H1 (cell line): ENCODE measurements at regions not wholly inside any gene's neighbourhood (a gene's known extent, or its start where the extent isn't known, plus 50 kb on each side); places are given as distances from the start of the nearest gene placed in this dataset.

Experiments used
- CTCF ChIA-PET: fragments of 300-600 bp; sonication (Branson Sonifier 250); formaldehyde crosslinking; loops from one replicate; lab custom pipeline; 2021; ENCODE audit not compliant: partially characterized antibody; lab: Charles Lee
- POLR2A ChIA-PET: fragments of 300-600 bp; sonication (Branson Sonifier 250); formaldehyde crosslinking; loops from one replicate; lab custom pipeline; 2021; ENCODE audit warnings: inconsistent platforms; ENCODE audit not compliant: partially characterized antibody; lab: Charles Lee
- DNase-seq, 2 experiments: peaks; one replicate each; pipeline versions ENCODE4 v3.0.0 to v3.0.0-alpha.2; 2010 to 2022; ENCODE audit warnings: low spot score in 2 of 2, low read depth in 1 of 2, mixed read lengths in 1 of 2
- FAIRE-seq: peaks from 2 replicates; lab custom pipeline; 2011; peaks lifted over from hg19 to GRCh38; lab: Jason Lieb, UNC
- H2AFZ ChIP-seq: 2 replicates; pipeline ENCODE4 v1.8.1; 2012; ENCODE audit warnings: low read length, inconsistent platforms
- H2AK5ac ChIP-seq: 2 replicates; pipeline ENCODE4 v1.6.1; 2013; ENCODE audit warnings: low read depth, low read length
- H2BK120ac ChIP-seq: replicated peaks from 2 replicates; pipeline ENCODE3; 2013; ENCODE audit warnings: low read depth, low read length, inconsistent platforms
- H2BK12ac ChIP-seq: 2 replicates; pipeline ENCODE4 v1.6.1; 2013; ENCODE audit warnings: low read depth, low read length
- H2BK15ac ChIP-seq: 2 replicates; pipeline ENCODE4 v1.6.1; 2013; ENCODE audit warnings: low read length
- H2BK20ac ChIP-seq: 2 replicates; pipeline ENCODE4 v1.6.1; 2013; ENCODE audit warnings: low read length
- H2BK5ac ChIP-seq: 2 replicates; pipeline ENCODE4 v1.6.1; 2013; ENCODE audit warnings: low read depth, low read length
- H3K14ac ChIP-seq: 2 replicates; pipeline ENCODE4 v1.6.1; 2013; ENCODE audit warnings: inconsistent platforms; ENCODE audit not compliant: insufficient read length
- H3K18ac ChIP-seq: 2 replicates; pipeline ENCODE4 v1.6.1; 2013; ENCODE audit warnings: low read length; ENCODE audit errors: extremely low read depth
- H3K23ac ChIP-seq: 2 replicates; pipeline ENCODE4 v1.6.1; 2013; ENCODE audit warnings: inconsistent platforms; ENCODE audit not compliant: insufficient read length
- H3K23me2 ChIP-seq: 2 replicates; pipeline ENCODE4 v1.6.1; 2013; ENCODE audit warnings: low read depth, low read length
- H3K27ac ChIP-seq: 2 replicates; pipeline ENCODE4 v1.6.1; 2011; ENCODE audit warnings: low read depth, low read length, inconsistent platforms
- H3K27me3 ChIP-seq, 4 experiments: replicated peaks in 1 of 4; 1 replicate in 1 of 4; 2 replicates in 3 of 4; pipeline versions ENCODE4 v1.6.1 to v1.8.1; 2011 to 2013; ENCODE audit warnings: low read length in 3 of 4, mild to moderate bottlenecking in 3 of 4, inconsistent platforms in 2 of 4, mixed read lengths in 2 of 4, moderate library complexity in 1 of 4; ENCODE audit not compliant: control insufficient read depth in 3 of 4, insufficient read depth in 3 of 4; ENCODE audit errors: extremely low read depth in 1 of 4
- H3K36me3 ChIP-seq, 4 experiments: 2 replicates each; pipeline versions ENCODE4 v1.6.1 to v1.8.1; 2011 to 2013; ENCODE audit warnings: mild to moderate bottlenecking in 4 of 4, low read length in 3 of 4, moderate library complexity in 2 of 4, control low read depth in 1 of 4, inconsistent platforms in 1 of 4; ENCODE audit not compliant: insufficient read depth in 4 of 4, control insufficient read depth in 2 of 4
- H3K4ac ChIP-seq: replicated peaks from 2 replicates; pipeline ENCODE3; 2013; ENCODE audit warnings: low read length, low read depth, mixed read lengths, inconsistent platforms; ENCODE audit not compliant: insufficient read length
- H3K4me1 ChIP-seq, 4 experiments: replicated peaks in 1 of 4; 1 replicate in 1 of 4; 2 replicates in 3 of 4; pipeline versions ENCODE4 v1.6.1 to v1.8.1; 2011 to 2013; ENCODE audit warnings: low read length in 3 of 4, inconsistent platforms in 2 of 4, mixed read lengths in 1 of 4; ENCODE audit not compliant: insufficient read depth in 4 of 4, control insufficient read depth in 3 of 4
- H3K4me2 ChIP-seq, 2 experiments: 2 replicates each; pipeline versions ENCODE4 v1.6.1 to v1.8.1; 2011 to 2013; ENCODE audit warnings: low read depth in 2 of 2, low read length in 2 of 2, control low read depth in 1 of 2, inconsistent platforms in 1 of 2, mild to moderate bottlenecking in 1 of 2; ENCODE audit not compliant: insufficient read depth in 1 of 2
- H3K4me3 ChIP-seq, 4 experiments: fragments of 200-600, 300-600 bp in 1 of 4; sonication (generic), shearing (Covaris generic), sonication (Bioruptor Twin) in 1 of 4; 2 replicates each; pipeline versions ENCODE4 v1.5.1 to v1.8.1; 2011 to 2016; ENCODE audit warnings: low read length in 4 of 4, low read depth in 3 of 4, control low read depth in 2 of 4, inconsistent platforms in 2 of 4, mild to moderate bottlenecking in 2 of 4, mixed read lengths in 1 of 4, moderate library complexity in 1 of 4; ENCODE audit not compliant: insufficient read depth in 2 of 4; ENCODE audit errors: extremely low read depth in 1 of 4
- H3K56ac ChIP-seq: replicated peaks from 2 replicates; pipeline ENCODE3; 2013; ENCODE audit warnings: low read depth, mild to moderate bottlenecking, mixed read lengths, low read length, inconsistent platforms; ENCODE audit not compliant: insufficient read length
- H3K79me1 ChIP-seq: 2 replicates; pipeline ENCODE4 v1.6.1; 2013; ENCODE audit warnings: low read depth, low read length, control low read depth
- H3K79me2 ChIP-seq, 2 experiments: 2 replicates each; pipeline versions ENCODE4 v1.6.1 to v1.8.1; 2012 to 2013; ENCODE audit warnings: low read length in 2 of 2, mild to moderate bottlenecking in 2 of 2, inconsistent platforms in 1 of 2; ENCODE audit not compliant: insufficient read depth in 2 of 2, control insufficient read depth in 1 of 2
- H3K9ac ChIP-seq, 4 experiments: replicated peaks in 1 of 4; 1 replicate in 1 of 4; 2 replicates in 3 of 4; pipeline versions ENCODE4 v1.6.1 to v1.8.1; 2011 to 2013; ENCODE audit warnings: low read depth in 3 of 4, low read length in 3 of 4, control low read depth in 2 of 4, mild to moderate bottlenecking in 2 of 4, moderate library complexity in 2 of 4, inconsistent platforms in 1 of 4; ENCODE audit errors: extremely low read depth in 1 of 4
- H3K9me3 ChIP-seq, 2 experiments: 2 replicates each; pipeline versions ENCODE4 v1.6.1 to v1.8.1; 2012 to 2013; ENCODE audit warnings: mild to moderate bottlenecking in 2 of 2, moderate library complexity in 2 of 2, control low read depth in 1 of 2, inconsistent platforms in 1 of 2, low read depth in 1 of 2, low read length in 1 of 2, mixed read lengths in 1 of 2; ENCODE audit not compliant: insufficient read depth in 2 of 2
- H4K20me1 ChIP-seq, 2 experiments: replicated peaks in 1 of 2; 2 replicates each; pipeline versions ENCODE3 to v1.8.1; 2011 to 2013; ENCODE audit warnings: inconsistent platforms in 2 of 2, low read length in 2 of 2, mild to moderate bottlenecking in 1 of 2; ENCODE audit not compliant: insufficient read depth in 2 of 2, control insufficient read depth in 1 of 2
- H4K5ac ChIP-seq: 2 replicates; pipeline ENCODE4 v1.6.1; 2013; ENCODE audit warnings: low read length, low read depth, mixed read lengths, inconsistent platforms; ENCODE audit not compliant: insufficient read length
- H4K8ac ChIP-seq: 2 replicates; pipeline ENCODE4 v1.8.0; 2013; ENCODE audit warnings: mild to moderate bottlenecking, moderate library complexity, low read length, inconsistent platforms; ENCODE audit not compliant: insufficient read depth; ENCODE audit errors: extremely low read depth
- H4K91ac ChIP-seq: replicated peaks from 2 replicates; pipeline ENCODE3; 2013; ENCODE audit warnings: low read length, mixed read lengths, inconsistent platforms; ENCODE audit not compliant: insufficient read length
- GABPA ChIP-seq: IDR thresholded peaks from 2 replicates; pipeline ENCODE4 v1.6.1; 2011; ENCODE audit warnings: mild to moderate bottlenecking, low read length, moderate library complexity, borderline replicate concordance; ENCODE audit not compliant: insufficient read depth
- KDM1A ChIP-seq: fragments of 200-600, 300-600 bp; sonication (generic); IDR thresholded peaks from 2 replicates; pipeline ENCODE4 v1.7.1; 2016; ENCODE audit warnings: mild to moderate bottlenecking, low read length, borderline replicate concordance
- POLR2A ChIP-seq, 2 experiments: IDR thresholded peaks; 1 replicate in 1 of 2; 2 replicates in 1 of 2; pipeline ENCODE4 v1.6.1; 2011; ENCODE audit warnings: low read depth in 2 of 2, low read length in 2 of 2, mild to moderate bottlenecking in 2 of 2; ENCODE audit errors: control extremely low read depth in 1 of 2
- WGBS, 2 experiments: shearing (Covaris generic) in 1 of 2; methylation state at CpG; one replicate each; pipeline versions ENCODE4 v1.1.6 to v1.1.7; 2013 to 2015; ENCODE audit warnings: low lambda C conversion rate in 2 of 2, mixed read lengths in 2 of 2, inconsistent platforms in 1 of 2, low coverage in 1 of 2, missing lambda C conversion rate in 1 of 2; ENCODE audit not compliant: insufficient replicate concordance in 2 of 2, insufficient coverage in 1 of 2, insufficient read length in 1 of 2; ENCODE audit errors: extremely low coverage in 1 of 2, missing lambda C conversion rate in 1 of 2; 5-methylcytosine and 5-hydroxymethylcytosine counted together

DNA sequence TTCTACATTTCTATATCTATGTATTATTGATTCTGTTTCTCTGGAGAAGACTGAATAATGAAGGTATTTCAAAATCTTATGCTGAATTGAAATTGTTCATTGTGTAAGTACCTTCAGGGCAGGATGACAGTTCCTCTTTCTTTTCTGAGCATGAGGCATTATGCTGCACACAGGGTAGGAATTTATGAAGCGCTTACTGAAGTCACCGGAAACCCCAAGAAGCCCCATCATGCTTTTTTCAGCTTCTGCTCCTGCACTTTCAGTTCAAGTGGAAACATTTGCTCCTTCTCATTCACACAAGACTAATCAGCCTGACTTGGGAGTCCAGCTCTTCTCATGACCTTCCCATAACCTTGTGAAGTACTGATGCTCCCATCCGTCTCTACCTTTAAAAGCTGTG, 314.7 kb upstream of the SORL1-AS1 start:
- CTCF ChIA-PET = interaction anchor here (1.3 kb wide), 1 partner anchor 11 kb away, joined by 3 read pairs; no protein-coding TSS in a partner anchor
- FAIRE-seq = no peak
- H3K36me3 ChIP-seq = no peaks in the 10 kb centered on the region
- H4K5ac ChIP-seq = no peak overlapping the region
- H3K27me3 ChIP-seq = no peaks in the 10 kb centered on the region; a peak in 1 of 7 replicates
- no peak overlapping the region for H4K91ac ChIP-seq
- H3K9ac ChIP-seq = no peak overlapping the region
- no peak overlapping the region for H2AFZ ChIP-seq
- H2BK20ac ChIP-seq = no peak overlapping the region
- no peak overlapping the region for H2BK120ac ChIP-seq
- no peak overlapping the region for H3K4me3 ChIP-seq
- no peaks in the 10 kb centered on the region for H3K4me1 ChIP-seq
- no peak overlapping the region for H2BK15ac ChIP-seq
- no peak overlapping the region for H2AK5ac ChIP-seq
- no peak overlapping the region; the same call in 1 of the 2 replicates for H2BK12ac ChIP-seq
- H3K4me2 ChIP-seq = no peak overlapping the region
- no peaks in the 10 kb centered on the region for H3K9me3 ChIP-seq
- no peak overlapping the region for H3K18ac ChIP-seq
- no peak overlapping the region for H4K8ac ChIP-seq
- H3K56ac ChIP-seq = no peak overlapping the region
- TF ChIP-seq GABPA = no peak
- no peak for TF ChIP-seq POLR2A (IDR thresholded peaks at IDR 0.05; ENCODE audit: control extremely low read depth in 1 of 2, low read depth in 2 of 2, low read length in 2 of 2)
- no peak for TF ChIP-seq KDM1A
- TF ChIP-seq, all 59 proteins: peak for 0
- DNase-seq = no peak
- Histone ChIP-seq H4K20me1 (peaks cover 0 to 1% of the 10 kb centered on the region in 2 experiments), H3K27ac (no peak overlapping the region), H3K23ac (no peak overlapping the region), H3K23me2 (no peaks in the 10 kb centered on the region), H3K4ac (no peak overlapping the region), H3K14ac (no peak overlapping the region), H2BK5ac (no peak overlapping the region), H3K79me2 (no peaks in the 10 kb centered on the region), H3K79me1 (no peaks in the 10 kb centered on the region)
- POLR2A ChIA-PET = no interaction called here
- 97% methylated on average over 3 of the region's 3 CpGs; no CpG with 5 or more reads in 1 of the 2 experiments for WGBS, 2 experiments
